PC-9 (cell line): ENCODE measurements at regions not wholly inside any gene's neighbourhood (a gene's known extent, or its start where the extent isn't known, plus 50 kb on each side); places are given as distances from the start of the nearest gene placed in this dataset.

Source experiments
- CTCF ChIP-seq: fragments of 200-600 bp; sonication (generic); conservative IDR thresholded peaks from 2 replicates; pipeline ENCODE4 v1.6.1; 2017; ENCODE audit warnings: mixed run types, antibody characterized with exemption, mild to moderate bottlenecking, moderate library complexity
- EZH2 ChIP-seq: fragments of 200-600 bp; sonication (generic); IDR thresholded peaks from 2 replicates; pipeline ENCODE4 v1.8.0; 2017; ENCODE audit warnings: antibody characterized with exemption, low read depth

- TF ChIP-seq CTCF (no peak), EZH2 (no peak)
These were observed 169.1 kb upstream of the EPHA5 start for GRCh38 chr4:65839164-65839931.
